ENCODE measurements at regions not wholly inside any gene's neighbourhood (a gene's known extent, or its start where the extent isn't known, plus 50 kb on each side); places are given as distances from the start of the nearest gene placed in this dataset.

- TF ChIP-seq, protein P1, sequence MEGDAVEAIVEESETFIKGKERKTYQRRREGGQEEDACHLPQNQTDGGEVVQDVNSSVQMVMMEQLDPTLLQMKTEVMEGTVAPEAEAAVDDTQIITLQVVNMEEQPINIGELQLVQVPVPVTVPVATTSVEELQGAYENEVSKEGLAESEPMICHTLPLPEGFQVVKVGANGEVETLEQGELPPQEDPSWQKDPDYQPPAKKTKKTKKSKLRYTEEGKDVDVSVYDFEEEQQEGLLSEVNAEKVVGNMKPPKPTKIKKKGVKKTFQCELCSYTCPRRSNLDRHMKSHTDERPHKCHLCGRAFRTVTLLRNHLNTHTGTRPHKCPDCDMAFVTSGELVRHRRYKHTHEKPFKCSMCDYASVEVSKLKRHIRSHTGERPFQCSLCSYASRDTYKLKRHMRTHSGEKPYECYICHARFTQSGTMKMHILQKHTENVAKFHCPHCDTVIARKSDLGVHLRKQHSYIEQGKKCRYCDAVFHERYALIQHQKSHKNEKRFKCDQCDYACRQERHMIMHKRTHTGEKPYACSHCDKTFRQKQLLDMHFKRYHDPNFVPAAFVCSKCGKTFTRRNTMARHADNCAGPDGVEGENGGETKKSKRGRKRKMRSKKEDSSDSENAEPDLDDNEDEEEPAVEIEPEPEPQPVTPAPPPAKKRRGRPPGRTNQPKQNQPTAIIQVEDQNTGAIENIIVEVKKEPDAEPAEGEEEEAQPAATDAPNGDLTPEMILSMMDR (IDR thresholded peaks at IDR 0.05) = no peak
- TF ChIP-seq EZH2 (IDR thresholded peaks at IDR 0.05; ENCODE audit: borderline replicate concordance, insufficient read depth, low read depth, low read length, poor library complexity, severe bottlenecking) = no peak
These were observed 414.5 kb downstream of the REEP3 start for GRCh38 chr10:63935705-63936104.

Data from B cell (primary cell).